Panc1 (cell line): ENCODE measurements at regions not wholly inside any gene's neighbourhood (a gene's known extent, or its start where the extent isn't known, plus 50 kb on each side); places are given as distances from the start of the nearest gene placed in this dataset.

Source experiments
- ATAC-seq: fragments of 200-7000 bp; cut with Tn5 transposase; 2 replicates; pipeline ENCODE4 v1.9.1; 2020; ENCODE audit warnings: mild to moderate bottlenecking, moderate library complexity
- BruUV-seq: library from RNA; stranded (reverse); fragments of 400-500 nt; replicated peaks from 2 replicates; lab custom pipeline; 2021; lab: Mats Ljungman, UMichigan
- CTCF ChIA-PET: fragments of 300-600 bp; sonication (Branson Sonifier 250); formaldehyde crosslinking; loops from one replicate; lab custom pipeline; 2022; ENCODE audit warnings: antibody characterized with exemption; lab: Charles Lee
- POLR2A ChIA-PET: fragments of 300-600 bp; sonication (Branson Sonifier 250); formaldehyde crosslinking; loops from one replicate; lab custom pipeline; 2022; ENCODE audit warnings: antibody characterized with exemption; lab: Charles Lee
- DNase-seq: peaks from one replicate; pipeline ENCODE4 v3.0.0-alpha.2; 2010; ENCODE audit warnings: low read depth, low spot score
- H3K27ac ChIP-seq: 2 replicates; pipeline ENCODE4 v1.5.1; 2011; ENCODE audit warnings: mild to moderate bottlenecking, low read length, inconsistent platforms
- H3K27me3 ChIP-seq: fragments of 200-500 bp; sonication (Bioruptor generic); 2 replicates; pipeline ENCODE4 v1.6.0; 2014; ENCODE audit warnings: low read length, inconsistent platforms; ENCODE audit not compliant: control insufficient read depth, insufficient read depth
- H3K36me3 ChIP-seq: fragments of 200-500 bp; sonication (Bioruptor generic); 2 replicates; pipeline ENCODE4 v1.5.1; 2014; ENCODE audit warnings: inconsistent platforms, mild to moderate bottlenecking, low read length, moderate library complexity; ENCODE audit not compliant: control insufficient read depth, insufficient read depth
- H3K4me1 ChIP-seq: 2 replicates; pipeline ENCODE4 v1.5.1; 2011; ENCODE audit warnings: inconsistent platforms, mild to moderate bottlenecking, low read length, moderate library complexity; ENCODE audit not compliant: control insufficient read depth, insufficient read depth
- H3K4me3 ChIP-seq, 2 experiments: 2 replicates each; pipeline ENCODE4 v1.5.1; 2011 to 2012; ENCODE audit warnings: low read depth in 2 of 2, low read length in 2 of 2, mild to moderate bottlenecking in 2 of 2, inconsistent platforms in 1 of 2, moderate library complexity in 1 of 2
- H3K9me3 ChIP-seq: fragments of 200-500 bp; sonication (Bioruptor generic); 2 replicates; pipeline ENCODE4 v1.5.1; 2014; ENCODE audit warnings: low read depth, mild to moderate bottlenecking, inconsistent platforms, low read length, moderate library complexity; ENCODE audit not compliant: control insufficient read depth, insufficient read depth
- CTCF ChIP-seq: fragments of 450-650 bp; IDR thresholded peaks from 2 replicates; pipeline ENCODE4 v1.5.1; 2017; ENCODE audit warnings: mild to moderate bottlenecking
- POLR2AphosphoS5 ChIP-seq: IDR thresholded peaks from 2 replicates; pipeline ENCODE4 v1.6.1; 2012; ENCODE audit warnings: mild to moderate bottlenecking, low read depth, low read length, moderate library complexity
- REST ChIP-seq, 2 experiments: IDR thresholded peaks; 2 replicates each; pipeline ENCODE4 v1.6.1; 2011 to 2012; ENCODE audit warnings: low read depth in 2 of 2, control low read depth in 1 of 2, low read length in 1 of 2, mild to moderate bottlenecking in 1 of 2, moderate library complexity in 1 of 2; ENCODE audit not compliant: insufficient read depth in 1 of 2
- SIN3A ChIP-seq: IDR thresholded peaks from 2 replicates; pipeline ENCODE4 v1.6.1; 2012; ENCODE audit warnings: low read depth, mild to moderate bottlenecking, low read length, moderate library complexity, borderline replicate concordance; ENCODE audit not compliant: insufficient read depth
- TCF7L2 ChIP-seq: IDR thresholded peaks from 2 replicates; pipeline ENCODE4 v1.6.1; 2011; ENCODE audit warnings: mild to moderate bottlenecking, low read depth, low read length, inconsistent platforms
- in situ Hi-C: cut with HindIII; loops from 2 replicates; pipeline ENCODE4 v1.10.0; 2016; ENCODE audit warnings: low sequenced_read_pairs, low pct_unique_long_range_greater_than_20kb
- intact Hi-C: fragments of 100-400 bp; cut with micrococcal nuclease; formaldehyde crosslinking; loops from one replicate; pipeline ENCODE4 v1.10.0; 2022; ENCODE audit not compliant: unreplicated experiment

GRCh38 chrX:65588795-65589194, 54.2 kb upstream of the LAS1L start:
- ChIA-PET POLR2A (no interaction called here), CTCF (no interaction called here)
- no peak overlapping the region for H3K27ac ChIP-seq
- in situ Hi-C loops (no loop called here), intact Hi-C loops (loop anchor here (10.0 kb wide), 1 partner anchor 526 kb away; no protein-coding TSS in a partner anchor)
- no peaks in the 10 kb centered on the region for H3K36me3 ChIP-seq
- no peaks in the 10 kb centered on the region for H3K27me3 ChIP-seq
- no TSS peak for BruUV-seq
- no peak for TF ChIP-seq CTCF
- TF ChIP-seq POLR2AphosphoS5: no peak
- TF ChIP-seq SIN3A: no peak
- TF ChIP-seq TCF7L2: no peak
- no peak for TF ChIP-seq REST (IDR thresholded peaks at IDR 0.05; ENCODE audit: insufficient read depth in 1 of 2, low read depth in 2 of 2, low read length in 1 of 2)
- DNase-seq (no peak), ATAC-seq (no peak)
- H3K9me3 ChIP-seq: no peaks in the 10 kb centered on the region
- H3K4me3 ChIP-seq: no peak overlapping the region
- H3K4me1 ChIP-seq: no peaks in the 10 kb centered on the region

- TF ChIP-seq SIN3A: no peak
- TF ChIP-seq TCF7L2: no peak
- TF ChIP-seq REST (IDR thresholded peaks at IDR 0.05; ENCODE audit: insufficient read depth in 1 of 2, low read depth in 2 of 2, low read length in 1 of 2): no peak
- no peak for TF ChIP-seq CTCF
- Histone ChIP-seq H3K36me3 (no peaks in the 10 kb centered on the region), H3K9me3 (no peaks in the 10 kb centered on the region), H3K27ac (no peak overlapping the region), H3K4me1 (no peaks in the 10 kb centered on the region), H3K27me3 (no peaks in the 10 kb centered on the region), H3K4me3 (no peak overlapping the region)
- ChIA-PET CTCF (no interaction called here), POLR2A (no interaction called here)
- intact Hi-C loops: loop anchor here (10.0 kb wide), 1 partner anchor 527 kb away; no protein-coding TSS in a partner anchor
- in situ Hi-C loops: no loop called here
- BruUV-seq: no TSS peak
- no peak for DNase-seq
- ATAC-seq: no peak
Measured at GRCh38 chrX:65587616-65588526, 53.3 kb upstream of the LAS1L start.
